NCI-H128 (cell line): ENCODE measurements at regions not wholly inside any gene's neighbourhood (a gene's known extent, or its start where the extent isn't known, plus 50 kb on each side); places are given as distances from the start of the nearest gene placed in this dataset.
"Not testable (repeated sequence)": the region's sequence is repeated elsewhere in the genome, so short reads cannot be mapped to it uniquely, and the experiment has no call there.

Experiments used
- DNase-seq: peaks from one replicate; lab custom pipeline; 2025; ENCODE audit not compliant: unreplicated experiment; lab: John Stamatoyannopoulos, UW

DNA sequence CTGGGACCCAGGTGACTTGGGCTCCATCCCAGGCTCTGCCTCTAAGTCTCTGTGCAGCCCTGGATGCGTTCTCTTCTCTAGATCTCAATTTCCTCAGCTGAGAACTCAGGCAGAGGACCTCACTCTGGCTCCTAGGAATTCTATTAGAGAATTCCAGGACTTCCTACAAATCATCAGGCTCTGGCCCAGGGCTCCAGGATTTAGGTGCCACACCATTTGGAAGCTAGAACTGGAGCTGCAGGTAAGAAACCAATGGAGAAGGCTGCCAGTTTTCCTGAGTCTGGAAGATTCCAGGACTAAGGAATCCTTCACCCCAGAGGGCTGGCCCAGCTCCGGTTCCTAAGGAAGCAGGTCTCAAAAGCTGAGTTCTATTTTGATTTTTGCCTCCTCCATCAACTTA, 189.8 kb upstream of the CDH5 start:
- DNase-seq = no peak

GRCh38 chr16:66176111-66176510, 190.4 kb upstream of the CDH5 start:
- no peak for DNase-seq

- no peak for DNase-seq
These were observed 190.9 kb upstream of the CDH5 start for GRCh38 chr16:66175636-66176035.

- no peak for DNase-seq
These were observed 191.4 kb upstream of the CDH5 start for GRCh38 chr16:66175058-66175457.

- not testable (repeated sequence) for DNase-seq
These were observed 192.7 kb upstream of the CDH5 start for GRCh38 chr16:66173796-66174195.

DNA sequence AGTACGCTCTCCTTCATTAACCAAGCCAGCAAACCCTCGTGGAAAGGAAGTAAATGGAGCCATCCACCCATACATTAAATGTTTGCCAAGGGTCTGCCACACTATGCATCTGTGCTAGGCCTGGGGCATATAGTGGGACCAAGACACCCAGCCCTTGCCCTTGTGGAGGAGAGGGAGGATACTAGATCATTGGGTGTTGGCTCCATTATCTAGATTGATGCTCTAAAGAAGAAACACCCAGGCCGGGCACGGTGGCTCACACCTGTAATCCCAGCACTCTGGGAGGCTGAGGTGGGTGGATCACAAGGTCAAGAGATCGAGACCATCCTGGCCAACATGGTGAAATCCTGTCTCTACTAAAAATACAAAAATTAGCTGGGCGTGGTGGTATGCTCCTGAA, 193.3 kb upstream of the CDH5 start:
- not testable (repeated sequence) for DNase-seq

DNA sequence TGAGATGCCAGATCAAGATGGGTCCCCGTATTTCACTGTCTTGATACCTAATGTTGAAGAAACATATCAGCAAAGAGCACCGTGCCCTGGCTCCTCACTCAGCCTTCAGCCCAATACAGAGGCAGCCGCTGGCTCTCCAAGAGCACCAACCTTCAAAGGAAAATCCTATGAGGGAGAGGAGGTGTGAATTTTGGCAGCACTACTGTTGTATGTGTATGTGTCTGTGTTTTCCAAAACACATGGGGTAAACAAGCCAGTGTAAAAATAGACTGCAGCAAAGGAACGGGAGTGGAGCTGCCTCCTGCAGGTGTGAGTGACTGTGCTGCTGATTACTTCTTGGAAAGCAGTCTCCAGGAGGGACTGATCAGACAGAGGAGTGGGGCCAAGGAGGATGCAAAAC, 194.0 kb upstream of the CDH5 start:
- no peak for DNase-seq

GRCh38 chr16:66171578-66171977, 194.9 kb upstream of the CDH5 start:
- DNase-seq = no peak

DNA sequence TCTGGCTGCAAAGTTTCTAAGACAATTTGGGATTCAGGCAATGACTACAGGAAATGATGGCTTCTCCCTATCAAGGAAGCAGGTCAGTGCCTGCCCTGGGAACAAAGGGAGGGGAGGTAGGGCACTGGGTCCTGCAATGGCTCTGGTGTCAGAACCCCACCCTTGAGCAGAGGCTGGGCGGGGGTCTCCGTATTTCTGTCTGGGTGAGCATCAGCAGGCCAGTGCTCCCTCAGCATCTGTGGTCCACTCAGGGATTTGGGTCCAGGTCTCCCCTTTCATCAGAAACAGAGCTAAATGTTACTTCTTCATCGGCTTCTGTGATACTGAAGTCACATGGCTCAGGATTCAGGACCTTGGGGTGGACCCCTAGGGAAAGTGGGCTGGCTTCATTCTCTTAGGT, 195.5 kb upstream of the CDH5 start:
- DNase-seq = no peak

GRCh38 chr16:66169817-66170216, 196.7 kb upstream of the CDH5 start:
- no peak for DNase-seq

GRCh38 chr16:66168777-66169176, 197.7 kb upstream of the CDH5 start:
- DNase-seq = no peak

GRCh38 chr16:66167564-66168291, 198.8 kb upstream of the CDH5 start:
- no peak for DNase-seq

- DNase-seq = no peak
These were observed 200.0 kb upstream of the CDH5 start for GRCh38 chr16:66166490-66166889.

DNA sequence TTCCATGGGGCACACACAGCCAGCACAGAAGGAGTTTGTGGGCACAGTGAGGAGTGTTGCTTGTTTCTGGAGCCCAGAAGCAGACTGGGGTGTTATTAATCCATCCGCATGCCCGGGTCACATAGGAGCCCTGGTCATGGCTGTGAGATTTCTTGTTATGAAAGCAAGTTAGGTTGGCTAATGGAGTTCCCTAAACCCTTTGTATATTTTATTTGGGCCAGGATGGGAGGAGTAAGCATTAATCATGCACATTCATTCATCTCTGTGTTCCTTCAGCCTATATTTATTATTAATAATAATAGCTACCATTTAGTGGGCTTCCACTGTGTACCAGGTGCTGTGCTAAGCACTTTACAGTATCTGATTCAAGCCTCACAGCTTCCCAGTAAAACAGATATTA, 200.6 kb upstream of the CDH5 start:
- no peak for DNase-seq

DNA sequence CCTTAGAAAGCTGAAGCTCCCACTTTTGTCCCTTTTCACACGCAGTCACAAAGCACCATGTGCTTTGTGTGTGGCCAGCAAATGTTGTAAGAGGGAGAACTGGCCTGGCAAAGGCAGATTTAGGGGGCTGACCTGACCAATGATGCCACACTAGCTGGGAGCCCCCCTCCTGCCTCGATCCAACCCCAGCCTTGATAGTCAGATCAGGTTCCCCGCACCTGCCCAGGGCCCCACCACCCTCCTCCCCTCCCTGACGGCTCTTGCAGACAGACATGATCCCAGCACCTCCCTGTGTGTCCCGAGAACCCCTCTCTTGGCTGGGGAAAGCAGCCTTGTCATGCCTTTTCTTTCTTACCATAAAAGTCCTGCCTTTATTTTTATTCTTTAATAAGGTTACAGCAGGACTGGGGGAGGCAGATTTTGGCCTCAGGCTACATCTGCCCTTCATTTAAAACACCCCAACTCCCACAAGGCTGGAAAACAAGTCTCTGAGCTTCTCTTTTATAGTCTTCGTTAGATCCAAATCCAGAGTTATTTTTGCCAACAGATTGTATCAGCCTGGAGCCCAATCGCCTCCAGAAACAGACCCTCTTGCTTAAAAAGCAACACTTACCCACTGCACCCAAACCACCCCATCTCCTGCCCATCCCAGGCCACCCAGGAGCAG, 201.8 kb upstream of the CDH5 start:
- DNase-seq = no peak

- no peak for DNase-seq
These were observed 203.7 kb upstream of the CDH5 start for GRCh38 chr16:66162821-66163220.

GRCh38 chr16:66161942-66162341, 204.5 kb upstream of the CDH5 start:
- no peak for DNase-seq

GRCh38 chr16:66161269-66161668, 205.2 kb upstream of the CDH5 start:
- DNase-seq = no peak

DNA sequence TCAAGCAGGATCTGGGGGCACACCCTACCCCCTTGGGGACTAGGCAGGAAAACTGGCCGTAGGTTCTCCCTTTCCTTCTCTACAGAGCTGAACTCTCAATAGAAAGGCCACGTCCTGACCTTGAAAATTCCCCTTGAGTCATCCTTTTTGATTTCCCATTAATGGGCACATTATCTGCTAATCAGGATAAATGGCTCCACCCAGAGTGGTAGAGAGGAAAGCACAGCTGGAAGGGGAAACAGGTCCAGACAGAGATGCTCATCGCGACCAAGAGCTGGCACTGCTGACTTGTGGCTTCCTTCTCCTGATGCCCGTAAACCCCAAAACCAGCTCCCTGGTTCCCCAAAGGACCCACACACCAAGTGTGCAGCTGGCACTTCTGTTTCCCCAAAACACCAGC, 206.5 kb upstream of the CDH5 start:
- no peak for DNase-seq

GRCh38 chr16:66156538-66156937, 210.0 kb upstream of the CDH5 start:
- no peak for DNase-seq

DNA sequence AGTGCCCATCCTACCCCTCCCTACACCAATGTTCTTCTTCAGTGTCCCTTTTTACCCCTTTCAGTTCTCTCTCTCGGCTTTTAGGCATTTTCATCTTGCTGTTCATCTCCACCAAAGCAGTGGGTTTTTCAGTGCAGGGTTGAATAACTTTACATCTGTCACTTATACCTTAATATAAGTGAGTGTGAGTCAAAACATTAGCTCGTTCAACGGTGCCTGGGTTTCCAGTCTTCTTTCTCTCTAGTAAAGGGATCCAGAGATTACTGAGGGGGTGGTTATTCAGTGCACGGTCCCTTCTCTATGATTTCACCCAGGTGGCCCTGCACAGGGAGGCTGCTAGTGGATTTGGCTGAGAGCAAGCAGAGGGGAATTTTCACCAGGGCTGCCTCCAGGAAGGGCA, 210.6 kb upstream of the CDH5 start:
- DNase-seq = no peak

- DNase-seq = no peak
These were observed 211.7 kb upstream of the CDH5 start for GRCh38 chr16:66154801-66155200.
